Bronchial epithelial cell (primary cell): ENCODE measurements at regions not wholly inside any gene's neighbourhood (a gene's known extent, or its start where the extent isn't known, plus 50 kb on each side); places are given as distances from the start of the nearest gene placed in this dataset.

ENCODE experiments used
- DNase-seq: peaks from one replicate; pipeline ENCODE4 v3.0.0-alpha.2; 2010; ENCODE audit warnings: low read depth
- FAIRE-seq: peaks from 2 replicates; lab custom pipeline; 2011; peaks lifted over from hg19 to GRCh38; lab: Jason Lieb, UNC
- H3K27me3 ChIP-seq: 2 replicates; pipeline ENCODE4 v1.5.1; 2011; ENCODE audit warnings: low read length; ENCODE audit not compliant: control insufficient read depth, insufficient read depth
- H3K36me3 ChIP-seq: 2 replicates; pipeline ENCODE4 v1.5.1; 2011; ENCODE audit warnings: low read length; ENCODE audit not compliant: control insufficient read depth, insufficient read depth
- H3K4me3 ChIP-seq: 2 replicates; pipeline ENCODE4 v1.5.1; 2011; ENCODE audit warnings: mild to moderate bottlenecking, low read depth, low read length, control low read depth
- CTCF ChIP-seq: IDR thresholded peaks from 2 replicates; pipeline ENCODE4 v1.5.1; 2011; ENCODE audit warnings: mild to moderate bottlenecking, moderate library complexity, low read length, control low read depth, inconsistent platforms; ENCODE audit not compliant: insufficient read depth, severe bottlenecking

GRCh38 chr20:17093782-17094181, 133.1 kb upstream of the PCSK2 start:
- FAIRE-seq: no peak
- DNase-seq: no peak
- Histone ChIP-seq H3K4me3 (no peak overlapping the region), H3K36me3 (no peaks in the 10 kb centered on the region), H3K27me3 (no peaks in the 10 kb centered on the region)
- no peak for TF ChIP-seq CTCF

- Histone ChIP-seq H3K27me3 (no peaks in the 10 kb centered on the region), H3K36me3 (no peaks in the 10 kb centered on the region), H3K4me3 (no peak overlapping the region)
- FAIRE-seq (no peak), DNase-seq (no peak)
- no peak for TF ChIP-seq CTCF
Observed at GRCh38 chr20:17097603-17098002, 129.2 kb upstream of the PCSK2 start.

GRCh38 chr20:17100506-17100905, 126.3 kb upstream of the PCSK2 start:
- no peak for FAIRE-seq
- H3K27me3 ChIP-seq: no peaks in the 10 kb centered on the region
- H3K4me3 ChIP-seq: no peak overlapping the region
- no peaks in the 10 kb centered on the region for H3K36me3 ChIP-seq
- no peak for TF ChIP-seq CTCF
- no peak for DNase-seq

- Histone ChIP-seq H3K27me3 (no peaks in the 10 kb centered on the region), H3K36me3 (no peaks in the 10 kb centered on the region), H3K4me3 (no peak overlapping the region)
- no peak for FAIRE-seq
- TF ChIP-seq CTCF: no peak
- DNase-seq: no peak
Observed at GRCh38 chr20:17107127-17107526, 119.7 kb upstream of the PCSK2 start.

- no peaks in the 10 kb centered on the region for H3K27me3 ChIP-seq
- no peak for DNase-seq
- no peaks in the 10 kb centered on the region for H3K36me3 ChIP-seq
- FAIRE-seq: peak; percentile 60
- no peak for TF ChIP-seq CTCF
- H3K4me3 ChIP-seq: no peak overlapping the region
Observed at GRCh38 chr20:17108896-17109295, 117.9 kb upstream of the PCSK2 start.

- H3K27me3 ChIP-seq: no peaks in the 10 kb centered on the region
- H3K4me3 ChIP-seq: no peak overlapping the region
- no peak for FAIRE-seq
- no peak for DNase-seq
- TF ChIP-seq CTCF: no peak
- no peaks in the 10 kb centered on the region for H3K36me3 ChIP-seq
Observed at GRCh38 chr20:17109307-17109706, 117.5 kb upstream of the PCSK2 start.
